B cell (primary cell): ENCODE measurements at regions not wholly inside any gene's neighbourhood (a gene's known extent, or its start where the extent isn't known, plus 50 kb on each side); places are given as distances from the start of the nearest gene placed in this dataset.

ENCODE experiments used
- ATAC-seq: fragments of 200-7000 bp; cut with Tn5 transposase; one replicate; pipeline ENCODE4 v1.10.0; 2021; ENCODE audit warnings: low read depth, mild to moderate bottlenecking, moderate number of reproducible peaks, moderate library complexity
- CTCF ChIA-PET: fragments of 350-600 bp; sonication (Branson Sonifier 250); formaldehyde crosslinking; loops from one replicate; lab custom pipeline; 2021; ENCODE audit warnings: antibody characterized with exemption, inconsistent platforms; lab: Charles Lee
- POLR2A ChIA-PET: fragments of 350-600 bp; sonication (Branson Sonifier 250); formaldehyde crosslinking; loops from one replicate; lab custom pipeline; 2021; ENCODE audit warnings: antibody characterized with exemption; lab: Charles Lee
- DNase-seq: peaks from one replicate; pipeline ENCODE4 v3.0.0; 2013
- H2AFZ ChIP-seq: 2 replicates; pipeline ENCODE4 v1.6.1; 2012; ENCODE audit warnings: mild to moderate bottlenecking, low read depth, low read length; ENCODE audit not compliant: insufficient read depth, poor library complexity, severe bottlenecking
- H3K27ac ChIP-seq, 2 donors: 1 replicate in 1 of 2; 2 replicates in 1 of 2; pipeline ENCODE4 v1.5.1; 2012 to 2013; ENCODE audit warnings: low read length in 2 of 2, mild to moderate bottlenecking in 2 of 2, moderate library complexity in 1 of 2
- H3K27me3 ChIP-seq, 4 experiments: fragments of 200-600 bp in 1 of 4; sonication (generic) in 1 of 4; replicated peaks in 1 of 4; 1 replicate in 2 of 4; 2 replicates in 2 of 4; pipeline versions ENCODE4 v1.6.1 to v1.7.0; 2013 to 2016; ENCODE audit warnings: low read length in 3 of 4, mild to moderate bottlenecking in 2 of 4, mixed read lengths in 1 of 4, moderate library complexity in 1 of 4; ENCODE audit not compliant: insufficient read depth in 4 of 4, control insufficient read depth in 3 of 4; ENCODE audit errors: control extremely low read depth in 1 of 4
- H3K36me3 ChIP-seq, 2 experiments: replicated peaks in 1 of 2; 1 replicate in 1 of 2; 2 replicates in 1 of 2; pipeline versions ENCODE4 v1.6.1 to v1.7.1; 2013; ENCODE audit warnings: low read length in 1 of 2; ENCODE audit not compliant: insufficient read depth in 2 of 2, control insufficient read depth in 1 of 2; ENCODE audit errors: control extremely low read depth in 1 of 2, extremely low read depth in 1 of 2
- H3K4me1 ChIP-seq, 2 donors: fragments of 200-600 bp in 1 of 2; sonication (generic) in 1 of 2; 1 replicate in 1 of 2; 2 replicates in 1 of 2; pipeline versions ENCODE4 v1.5.1 to v1.6.1; 2013 to 2017; ENCODE audit warnings: low read length in 2 of 2; ENCODE audit not compliant: control insufficient read depth in 2 of 2, insufficient read depth in 2 of 2
- H3K4me2 ChIP-seq: replicated peaks from 2 replicates; pipeline ENCODE3; 2012; ENCODE audit warnings: mild to moderate bottlenecking, low read depth, low read length; ENCODE audit not compliant: poor library complexity, severe bottlenecking
- H3K4me3 ChIP-seq, 5 experiments: fragments of 200-600 bp in 1 of 5; sonication (generic) in 1 of 5; 1 replicate in 3 of 5; 2 replicates in 2 of 5; pipeline versions ENCODE4 v1.5.1 to v1.7.0; 2011 to 2016; ENCODE audit warnings: low read length in 4 of 5, mild to moderate bottlenecking in 4 of 5, low read depth in 2 of 5, control low read depth in 1 of 5, moderate library complexity in 1 of 5; ENCODE audit not compliant: insufficient read depth in 1 of 5; ENCODE audit errors: control extremely low read depth in 1 of 5, extremely low read depth in 1 of 5
- H3K79me2 ChIP-seq: fragments of 200-600 bp; sonication (generic); one replicate; pipeline ENCODE4 v1.6.0; 2016; ENCODE audit warnings: low read length; ENCODE audit not compliant: control insufficient read depth, insufficient read depth
- H3K9ac ChIP-seq: fragments of 200-600 bp; sonication (generic); 2 replicates; pipeline ENCODE4 v1.6.1; 2017; ENCODE audit warnings: mild to moderate bottlenecking, low read length, moderate library complexity
- H3K9me3 ChIP-seq, 3 donors: one replicate each; pipeline versions ENCODE4 v1.6.1 to v1.7.1; 2013; ENCODE audit warnings: low read length in 2 of 3; ENCODE audit not compliant: control insufficient read depth in 2 of 3, insufficient read depth in 1 of 3; ENCODE audit errors: control extremely low read depth in 1 of 3
- H4K20me1 ChIP-seq: 2 replicates; pipeline ENCODE4 v1.6.0; 2012; ENCODE audit warnings: mild to moderate bottlenecking, low read length; ENCODE audit not compliant: insufficient read depth, control insufficient read depth, poor library complexity, severe bottlenecking
- H3K27ac Mint-ChIP-seq: one replicate; pipeline ENCODE4 v1.8.0; 2021; ENCODE audit warnings: mixed read lengths
- H3K27me3 Mint-ChIP-seq: one replicate; pipeline ENCODE4 v1.8.0; 2021; ENCODE audit warnings: mixed read lengths
- H3K4me1 Mint-ChIP-seq: one replicate; pipeline ENCODE4 v1.8.0; 2021; ENCODE audit warnings: mixed read lengths
- H3K4me3 Mint-ChIP-seq: one replicate; pipeline ENCODE4 v1.8.0; 2021; ENCODE audit warnings: mixed read lengths
- H3K9me3 Mint-ChIP-seq: one replicate; pipeline ENCODE4 v1.8.0; 2022; ENCODE audit warnings: mixed read lengths; ENCODE audit not compliant: insufficient read depth
- CTCF ChIP-seq: fragments of 200-600 bp; IDR thresholded peaks from one replicate; pipeline ENCODE4 v1.8.0; 2022; ENCODE audit warnings: antibody characterized with exemption, mild to moderate bottlenecking
- EZH2 ChIP-seq: IDR thresholded peaks from 2 replicates; pipeline ENCODE4 v1.6.1; 2012; ENCODE audit warnings: borderline replicate concordance, low read depth, mild to moderate bottlenecking, moderate library complexity, low read length; ENCODE audit not compliant: insufficient read depth, poor library complexity, severe bottlenecking
- intact Hi-C: fragments of 100-400 bp; cut with micrococcal nuclease; formaldehyde crosslinking; loops from one replicate; pipeline ENCODE4 v1.10.0; 2022

GRCh38 chr16:62661435-62661834 lies 625.2 kb upstream of the CDH8 start:
- Mint-ChIP-seq H3K27me3 (no peaks in the 10 kb centered on the region), H3K4me3 (no peak overlapping the region), H3K9me3 (peaks cover 2% of the 10 kb centered on the region), H3K4me1 (no peaks in the 10 kb centered on the region), H3K27ac (no peak overlapping the region)
- Histone ChIP-seq H3K9me3 (no peaks in the 10 kb centered on the region), H4K20me1 (no peaks in the 10 kb centered on the region), H3K4me1 (no peaks in the 10 kb centered on the region), H2AFZ (no peak overlapping the region), H3K4me2 (no peak overlapping the region), H3K4me3 (no peak overlapping the region), H3K79me2 (no peaks in the 10 kb centered on the region), H3K36me3 (no peaks in the 10 kb centered on the region), H3K27ac (no peak overlapping the region), H3K9ac (no peak overlapping the region), H3K27me3 (no peaks in the 10 kb centered on the region)
- intact Hi-C loops = no loop called here
- ATAC-seq (no peak), DNase-seq (no peak)
- ChIA-PET POLR2A (no interaction called here), CTCF (no interaction called here)
- TF ChIP-seq EZH2 (no peak), CTCF (no peak)

- CTCF ChIA-PET = no interaction called here
- no peaks in the 10 kb centered on the region for H3K36me3 ChIP-seq
- no peak overlapping the region for H3K4me3 ChIP-seq
- intact Hi-C loops = no loop called here
- Mint-ChIP-seq H3K27me3 (no peaks in the 10 kb centered on the region), H3K4me3 (no peak overlapping the region), H3K27ac (no peak overlapping the region), H3K4me1 (no peaks in the 10 kb centered on the region), H3K9me3 (peaks cover 2% of the 10 kb centered on the region)
- peaks cover 0 to 2% (median 1%) of the 10 kb centered on the region in 3 donors for H3K9me3 ChIP-seq
- no peak overlapping the region for H2AFZ ChIP-seq
- no peak overlapping the region for H3K27ac ChIP-seq
- H4K20me1 ChIP-seq = no peaks in the 10 kb centered on the region
- ATAC-seq (no peak), DNase-seq (no peak)
- H3K79me2 ChIP-seq = no peaks in the 10 kb centered on the region
- no peak overlapping the region for H3K9ac ChIP-seq
- no peak overlapping the region for H3K4me2 ChIP-seq
- POLR2A ChIA-PET = no interaction called here
- TF ChIP-seq CTCF = no peak
- TF ChIP-seq EZH2 = no peak
- no peaks in the 10 kb centered on the region for H3K4me1 ChIP-seq
- H3K27me3 ChIP-seq = no peaks in the 10 kb centered on the region
Observed at GRCh38 chr16:62657116-62657515, 620.9 kb upstream of the CDH8 start.
